ENCODE measurements at regions not wholly inside any gene's neighbourhood (a gene's known extent, or its start where the extent isn't known, plus 50 kb on each side); places are given as distances from the start of the nearest gene placed in this dataset.

DNA sequence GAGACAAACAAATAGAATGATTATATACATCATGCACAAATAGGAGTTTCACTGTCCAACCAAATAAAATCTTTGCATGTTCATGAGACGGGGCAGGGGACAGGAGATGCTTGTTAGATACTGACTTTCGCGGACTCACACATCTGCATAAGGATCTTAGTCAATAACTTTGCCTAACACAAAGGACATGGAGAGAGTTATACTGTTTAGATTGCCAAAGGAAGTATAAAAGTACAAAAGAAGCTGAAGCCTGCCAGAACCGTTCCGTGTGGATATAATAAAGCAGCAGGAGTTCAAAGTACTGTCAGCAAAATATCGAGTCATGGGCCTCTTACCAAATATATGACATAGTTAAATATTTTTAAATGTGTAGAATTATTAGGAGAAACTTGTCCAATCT, 1148.4 kb downstream of the EFNA5 start:
- H2AFZ ChIP-seq (replicated peaks; ENCODE audit: low read length, poor library complexity), result no peak overlapping the region
- no peak overlapping the region for H4K91ac ChIP-seq (ENCODE audit: insufficient read depth, low read depth, low read length)
- no peak overlapping the region for H3K27ac ChIP-seq (ENCODE audit: insufficient read depth, low read length)
- CTCF ChIA-PET, result no interaction called here
- TF ChIP-seq RCOR1 (IDR thresholded peaks at IDR 0.05; ENCODE audit: insufficient replicate concordance, low read length) (no peak), MAFK (IDR thresholded peaks at IDR 0.05; ENCODE audit: low read depth, low read length) (no peak), NFE2L2 (IDR thresholded peaks at IDR 0.05; ENCODE audit: low read depth, low read length) (no peak), RFX5 (IDR thresholded peaks at IDR 0.05; ENCODE audit: low read depth, low read length) (no peak), POLR2A (IDR thresholded peaks at IDR 0.05; ENCODE audit: low read depth, low read length) (no peak), FOS (IDR thresholded peaks at IDR 0.05; ENCODE audit: low read depth, low read length) (no peak), RAD21 (IDR thresholded peaks at IDR 0.05; ENCODE audit: low read length) (no peak), MAZ (IDR thresholded peaks at IDR 0.05; ENCODE audit: borderline replicate concordance, low read depth, low read length) (no peak), BHLHE40 (IDR thresholded peaks at IDR 0.05; ENCODE audit: low read depth, low read length) (no peak), MXI1 (IDR thresholded peaks at IDR 0.05; ENCODE audit: borderline replicate concordance, low read depth, low read length) (no peak), CHD1 (IDR thresholded peaks at IDR 0.05; ENCODE audit: low read depth, low read length) (no peak), CEBPB (IDR thresholded peaks at IDR 0.05; ENCODE audit: low read depth, low read length) (no peak), ELK1 (IDR thresholded peaks at IDR 0.05; ENCODE audit: borderline replicate concordance, low read depth, low read length) (no peak), SMC3 (IDR thresholded peaks at IDR 0.05; ENCODE audit: low read depth, low read length) (no peak)
- TF ChIP-seq, protein P1, sequence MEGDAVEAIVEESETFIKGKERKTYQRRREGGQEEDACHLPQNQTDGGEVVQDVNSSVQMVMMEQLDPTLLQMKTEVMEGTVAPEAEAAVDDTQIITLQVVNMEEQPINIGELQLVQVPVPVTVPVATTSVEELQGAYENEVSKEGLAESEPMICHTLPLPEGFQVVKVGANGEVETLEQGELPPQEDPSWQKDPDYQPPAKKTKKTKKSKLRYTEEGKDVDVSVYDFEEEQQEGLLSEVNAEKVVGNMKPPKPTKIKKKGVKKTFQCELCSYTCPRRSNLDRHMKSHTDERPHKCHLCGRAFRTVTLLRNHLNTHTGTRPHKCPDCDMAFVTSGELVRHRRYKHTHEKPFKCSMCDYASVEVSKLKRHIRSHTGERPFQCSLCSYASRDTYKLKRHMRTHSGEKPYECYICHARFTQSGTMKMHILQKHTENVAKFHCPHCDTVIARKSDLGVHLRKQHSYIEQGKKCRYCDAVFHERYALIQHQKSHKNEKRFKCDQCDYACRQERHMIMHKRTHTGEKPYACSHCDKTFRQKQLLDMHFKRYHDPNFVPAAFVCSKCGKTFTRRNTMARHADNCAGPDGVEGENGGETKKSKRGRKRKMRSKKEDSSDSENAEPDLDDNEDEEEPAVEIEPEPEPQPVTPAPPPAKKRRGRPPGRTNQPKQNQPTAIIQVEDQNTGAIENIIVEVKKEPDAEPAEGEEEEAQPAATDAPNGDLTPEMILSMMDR (conservative IDR thresholded peaks at IDR 0.05; ENCODE audit: low read depth, low read length), result no peak
- TF ChIP-seq, protein P2, sequence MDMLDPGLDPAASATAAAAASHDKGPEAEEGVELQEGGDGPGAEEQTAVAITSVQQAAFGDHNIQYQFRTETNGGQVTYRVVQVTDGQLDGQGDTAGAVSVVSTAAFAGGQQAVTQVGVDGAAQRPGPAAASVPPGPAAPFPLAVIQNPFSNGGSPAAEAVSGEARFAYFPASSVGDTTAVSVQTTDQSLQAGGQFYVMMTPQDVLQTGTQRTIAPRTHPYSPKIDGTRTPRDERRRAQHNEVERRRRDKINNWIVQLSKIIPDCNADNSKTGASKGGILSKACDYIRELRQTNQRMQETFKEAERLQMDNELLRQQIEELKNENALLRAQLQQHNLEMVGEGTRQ (IDR thresholded peaks at IDR 0.05; ENCODE audit: low read depth, low read length), result no peak
- H2BK15ac ChIP-seq (ENCODE audit: low read depth, low read length), result no peak overlapping the region
- DNase-seq (no peak), ATAC-seq (ENCODE audit: low read depth) (no peak; the same call in 1 of the 2 replicates)
- no peak overlapping the region for H2AK9ac ChIP-seq (replicated peaks; ENCODE audit: low read depth, low read length, poor library complexity)
- no peaks in the 10 kb centered on the region for H3K9me3 ChIP-seq (ENCODE audit: control insufficient read depth, insufficient read depth, low read length)
- no peak overlapping the region for H3K9ac ChIP-seq (ENCODE audit: low read depth, low read length)
- no TSS peak for BruUV-seq (replicated peaks)
- no peak overlapping the region for H3K4me3 ChIP-seq (ENCODE audit: insufficient read depth, low read depth, low read length)
- no peak overlapping the region for H3K23ac ChIP-seq (ENCODE audit: low read depth, low read length)
- H3K18ac ChIP-seq (ENCODE audit: low read depth, low read length), result no peak overlapping the region
- H3K4ac ChIP-seq (ENCODE audit: low read depth, low read length), result no peak overlapping the region
- H2BK20ac ChIP-seq (ENCODE audit: low read depth, low read length), result no peak overlapping the region
- H3K56ac ChIP-seq (ENCODE audit: extremely low read depth, insufficient read depth, low read length), result no peak overlapping the region
- no peaks in the 10 kb centered on the region; the same call in 1 of the 2 replicates for H3K4me1 ChIP-seq (ENCODE audit: control insufficient read depth, insufficient read depth, low read length)
- no peaks in the 10 kb centered on the region for H3K9me1 ChIP-seq (ENCODE audit: insufficient read depth, low read length)
- H4K8ac ChIP-seq (ENCODE audit: low read depth in 2 of 2, low read length in 2 of 2), result no peak overlapping the region
- H2BK5ac ChIP-seq (ENCODE audit: low read depth, low read length, poor library complexity, severe bottlenecking), result no peak overlapping the region
- no peak overlapping the region for H3K4me2 ChIP-seq (ENCODE audit: low read depth, low read length)
- WGBS, 2 experiments (ENCODE audit: extremely low coverage in 2 of 2, insufficient read length in 1 of 2), result no CpG with 5 or more reads among the region's 6 CpGs
- dilution Hi-C loops (cut with HindIII; ENCODE audit: low sequenced_read_pairs, unreplicated experiment), result no loop called here
- H2AK5ac ChIP-seq (ENCODE audit: low read depth, low read length), result no peak overlapping the region
- no peaks in the 10 kb centered on the region for H4K20me1 ChIP-seq (ENCODE audit: insufficient read depth, low read length)
- no peaks in the 10 kb centered on the region for H3K27me3 ChIP-seq (ENCODE audit: control insufficient read depth, insufficient read depth, low read length)
- intact Hi-C loops (cut with micrococcal nuclease), result no loop called here
- no peak overlapping the region for H4K5ac ChIP-seq (ENCODE audit: low read depth, low read length)
- no peaks in the 10 kb centered on the region for H3K36me3 ChIP-seq (ENCODE audit: control insufficient read depth, insufficient read depth, low read length)
- POLR2A ChIA-PET (ENCODE audit: unreplicated experiment), result interaction anchor here (0.6 kb wide), 1 partner anchor 367 kb away, joined by 3 read pairs; no protein-coding TSS in a partner anchor
- no peaks in the 10 kb centered on the region for H3K79me1 ChIP-seq (ENCODE audit: low read depth in 1 of 2, low read length in 2 of 2)
- in situ Hi-C loops (cut with MboI; ENCODE audit: low sequenced_read_pairs), result no loop called here
- H3K14ac ChIP-seq (replicated peaks; ENCODE audit: low read depth, low read length), result no peak overlapping the region
- no peak overlapping the region for H2BK120ac ChIP-seq (ENCODE audit: low read depth, low read length)

Data from IMR-90 (cell line).